ENCODE measurements at regions not wholly inside any gene's neighbourhood (a gene's known extent, or its start where the extent isn't known, plus 50 kb on each side); places are given as distances from the start of the nearest gene placed in this dataset.

GRCh38 chr9:95742821-95743220, 132.7 kb upstream of the ERCC6L2 start:
- Histone ChIP-seq H3K27me3 (ENCODE audit: control insufficient read depth in 3 of 3, insufficient read depth in 3 of 3, low read length in 2 of 3) (no peaks in the 10 kb centered on the region), H3K36me3 (ENCODE audit: control insufficient read depth in 4 of 4, insufficient read depth in 4 of 4, low read length in 4 of 4) (no peaks in the 10 kb centered on the region), H3K9ac (ENCODE audit: insufficient read depth in 1 of 2, low read length in 2 of 2) (no peak overlapping the region), H3K9me3 (ENCODE audit: control insufficient read depth in 4 of 4, insufficient read depth in 3 of 4, low read length in 3 of 4) (no peaks in the 10 kb centered on the region), H3K27ac (ENCODE audit: low read depth in 1 of 2, low read length in 1 of 2) (no peak overlapping the region), H3K4me3 (no peak overlapping the region), H3K4me1 (ENCODE audit: control insufficient read depth in 5 of 5, insufficient read depth in 5 of 5, low read length in 5 of 5) (peaks cover 0 to 28% (median 0%) of the 10 kb centered on the region in 5 donors)
- DNase-seq (no peak), ATAC-seq (ENCODE audit: insufficient read depth, low FRiP score) (no peak)
- TF ChIP-seq CTCF (IDR thresholded peaks at IDR 0.05; ENCODE audit: control extremely low read depth, extremely low read depth): no peak
- WGBS, 2 donors: 29 to 49% methylated on average over 6 of the region's 6 CpGs

GRCh38 chr9:95741631-95742030, 133.9 kb upstream of the ERCC6L2 start:
- Histone ChIP-seq H3K4me1 (ENCODE audit: control insufficient read depth in 5 of 5, insufficient read depth in 5 of 5, low read length in 5 of 5) (peaks cover 0 to 28% (median 0%) of the 10 kb centered on the region in 5 donors), H3K9ac (ENCODE audit: insufficient read depth in 1 of 2, low read length in 2 of 2) (no peak overlapping the region), H3K36me3 (ENCODE audit: control insufficient read depth in 4 of 4, insufficient read depth in 4 of 4, low read length in 4 of 4) (no peaks in the 10 kb centered on the region), H3K27ac (ENCODE audit: low read depth in 1 of 2, low read length in 1 of 2) (no peak overlapping the region), H3K4me3 (no peak overlapping the region), H3K9me3 (ENCODE audit: control insufficient read depth in 4 of 4, insufficient read depth in 3 of 4, low read length in 3 of 4) (no peaks in the 10 kb centered on the region), H3K27me3 (ENCODE audit: control insufficient read depth in 3 of 3, insufficient read depth in 3 of 3, low read length in 2 of 3) (no peaks in the 10 kb centered on the region)
- DNase-seq (no peak), ATAC-seq (ENCODE audit: insufficient read depth, low FRiP score) (no peak)
- no peak for TF ChIP-seq CTCF (IDR thresholded peaks at IDR 0.05; ENCODE audit: control extremely low read depth, extremely low read depth)
- 34 to 77% methylated on average over 2 of the region's 2 CpGs for WGBS, 2 donors

GRCh38 chr9:95740217-95741004, 135.1 kb upstream of the ERCC6L2 start:
- ATAC-seq (ENCODE audit: insufficient read depth, low FRiP score) (no peak), DNase-seq (peak in 2 of 3 donors; percentile 66 to 72)
- no peaks in the 10 kb centered on the region for H3K36me3 ChIP-seq (ENCODE audit: control insufficient read depth in 4 of 4, insufficient read depth in 4 of 4, low read length in 4 of 4)
- H3K27me3 ChIP-seq (ENCODE audit: control insufficient read depth in 3 of 3, insufficient read depth in 3 of 3, low read length in 2 of 3): no peaks in the 10 kb centered on the region
- 79 to 89% methylated on average over 11 of the region's 11 CpGs for WGBS, 2 donors
- peaks cover 0 to 30% (median 0%) of the 10 kb centered on the region in 5 donors for H3K4me1 ChIP-seq (ENCODE audit: control insufficient read depth in 5 of 5, insufficient read depth in 5 of 5, low read length in 5 of 5)
- no peak for TF ChIP-seq CTCF (IDR thresholded peaks at IDR 0.05; ENCODE audit: control extremely low read depth, extremely low read depth)
- no peak overlapping the region for H3K4me3 ChIP-seq
- no peaks in the 10 kb centered on the region for H3K9me3 ChIP-seq (ENCODE audit: control insufficient read depth in 4 of 4, insufficient read depth in 3 of 4, low read length in 3 of 4)
- H3K27ac ChIP-seq (ENCODE audit: low read depth in 1 of 2, low read length in 1 of 2): no peak overlapping the region
- H3K9ac ChIP-seq (ENCODE audit: insufficient read depth in 1 of 2, low read length in 2 of 2): no peak overlapping the region
